Psoas muscle (tissue), 7 donors: ENCODE measurements at regions not wholly inside any gene's neighbourhood (a gene's known extent, or its start where the extent isn't known, plus 50 kb on each side); places are given as distances from the start of the nearest gene placed in this dataset.

Source experiments
- ATAC-seq, 4 donors: fragments of 200-7000 bp; cut with Tn5 transposase; one replicate each; pipeline ENCODE4 v1.9.1; 2020; ENCODE audit warnings: moderate library complexity in 3 of 4, mild to moderate bottlenecking in 2 of 4
- DNase-seq, 2 donors: peaks; one replicate each; pipeline ENCODE4 v3.0.0-alpha.2; 2020
- H3K27ac ChIP-seq: fragments of 200-600 bp; one replicate; pipeline ENCODE4 v1.8.0; 2022
- H3K27me3 ChIP-seq, 3 donors: fragments of 200-600 bp in 1 of 3; one replicate each; pipeline versions ENCODE4 v1.6.1 to v1.8.0; 2013 to 2022; ENCODE audit warnings: low read length in 2 of 3, mild to moderate bottlenecking in 2 of 3, moderate library complexity in 1 of 3; ENCODE audit not compliant: insufficient read depth in 3 of 3
- H3K36me3 ChIP-seq, 2 donors: fragments of 200-600 bp in 1 of 2; one replicate each; pipeline versions ENCODE4 v1.6.1 to v1.8.0; 2013 to 2022; ENCODE audit warnings: low read depth in 1 of 2, mild to moderate bottlenecking in 1 of 2, moderate library complexity in 1 of 2; ENCODE audit not compliant: insufficient read depth in 1 of 2
- H3K4me1 ChIP-seq: fragments of 200-600 bp; one replicate; pipeline ENCODE4 v1.8.0; 2022
- H3K4me3 ChIP-seq: fragments of 200-600 bp; one replicate; pipeline ENCODE4 v1.8.0; 2022; ENCODE audit warnings: mild to moderate bottlenecking
- H3K9me3 ChIP-seq: fragments of 200-600 bp; one replicate; pipeline ENCODE4 v1.8.0; 2022
- WGBS, 3 donors: extraction: QIAGEN DNeasy Blood & Tissue Kit; methylation state at CpG; one replicate each; pipeline versions ENCODE4 v1.1.6 to v1.1.7; 2013; 5-methylcytosine and 5-hydroxymethylcytosine counted together
- intact Hi-C, 2 donors: fragments of 100-400 bp; cut with DNase I; formaldehyde crosslinking; loops; one replicate each; pipeline versions ENCODE4 v1.11.0 to v1.14.2; 2022
- TF ChIP-seq, protein P1 (sequence below): fragments of 200-600 bp; IDR thresholded peaks from one replicate; pipeline ENCODE4 v1.8.0; 2022; ENCODE audit warnings: antibody characterized with exemption
- donor health status: healthy with polysubstance abuse.
- donor health status: DM: no; HTN: no; CAD: no; lungs with moderate emphysema.
- donor health status: Bipolar disorder and iron deficiency.
- donor health status: healthy.
- donor health status: DM: yes; HTN: yes; CAD: no.
- donor health status: DM: no; HTN: no; CAD: no.
- donor health status: DM: yes; HTN: yes; CAD: no.

- ATAC-seq (no peak), DNase-seq (no peak)
- H3K4me3 ChIP-seq: no peak overlapping the region
- no peaks in the 10 kb centered on the region for H3K9me3 ChIP-seq
- TF ChIP-seq, protein P1, sequence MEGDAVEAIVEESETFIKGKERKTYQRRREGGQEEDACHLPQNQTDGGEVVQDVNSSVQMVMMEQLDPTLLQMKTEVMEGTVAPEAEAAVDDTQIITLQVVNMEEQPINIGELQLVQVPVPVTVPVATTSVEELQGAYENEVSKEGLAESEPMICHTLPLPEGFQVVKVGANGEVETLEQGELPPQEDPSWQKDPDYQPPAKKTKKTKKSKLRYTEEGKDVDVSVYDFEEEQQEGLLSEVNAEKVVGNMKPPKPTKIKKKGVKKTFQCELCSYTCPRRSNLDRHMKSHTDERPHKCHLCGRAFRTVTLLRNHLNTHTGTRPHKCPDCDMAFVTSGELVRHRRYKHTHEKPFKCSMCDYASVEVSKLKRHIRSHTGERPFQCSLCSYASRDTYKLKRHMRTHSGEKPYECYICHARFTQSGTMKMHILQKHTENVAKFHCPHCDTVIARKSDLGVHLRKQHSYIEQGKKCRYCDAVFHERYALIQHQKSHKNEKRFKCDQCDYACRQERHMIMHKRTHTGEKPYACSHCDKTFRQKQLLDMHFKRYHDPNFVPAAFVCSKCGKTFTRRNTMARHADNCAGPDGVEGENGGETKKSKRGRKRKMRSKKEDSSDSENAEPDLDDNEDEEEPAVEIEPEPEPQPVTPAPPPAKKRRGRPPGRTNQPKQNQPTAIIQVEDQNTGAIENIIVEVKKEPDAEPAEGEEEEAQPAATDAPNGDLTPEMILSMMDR: no peak
- intact Hi-C loops: no loop called here
- 62 to 68% (median 64%) methylated on average over 2 of the region's 2 CpGs for WGBS, 3 donors
- H3K36me3 ChIP-seq: no peaks in the 10 kb centered on the region
- no peaks in the 10 kb centered on the region for H3K4me1 ChIP-seq
- no peak overlapping the region for H3K27ac ChIP-seq
- no peaks in the 10 kb centered on the region for H3K27me3 ChIP-seq
These were observed 1135.5 kb downstream of the JRKL start for GRCh38 chr11:97525273-97525672.

DNA sequence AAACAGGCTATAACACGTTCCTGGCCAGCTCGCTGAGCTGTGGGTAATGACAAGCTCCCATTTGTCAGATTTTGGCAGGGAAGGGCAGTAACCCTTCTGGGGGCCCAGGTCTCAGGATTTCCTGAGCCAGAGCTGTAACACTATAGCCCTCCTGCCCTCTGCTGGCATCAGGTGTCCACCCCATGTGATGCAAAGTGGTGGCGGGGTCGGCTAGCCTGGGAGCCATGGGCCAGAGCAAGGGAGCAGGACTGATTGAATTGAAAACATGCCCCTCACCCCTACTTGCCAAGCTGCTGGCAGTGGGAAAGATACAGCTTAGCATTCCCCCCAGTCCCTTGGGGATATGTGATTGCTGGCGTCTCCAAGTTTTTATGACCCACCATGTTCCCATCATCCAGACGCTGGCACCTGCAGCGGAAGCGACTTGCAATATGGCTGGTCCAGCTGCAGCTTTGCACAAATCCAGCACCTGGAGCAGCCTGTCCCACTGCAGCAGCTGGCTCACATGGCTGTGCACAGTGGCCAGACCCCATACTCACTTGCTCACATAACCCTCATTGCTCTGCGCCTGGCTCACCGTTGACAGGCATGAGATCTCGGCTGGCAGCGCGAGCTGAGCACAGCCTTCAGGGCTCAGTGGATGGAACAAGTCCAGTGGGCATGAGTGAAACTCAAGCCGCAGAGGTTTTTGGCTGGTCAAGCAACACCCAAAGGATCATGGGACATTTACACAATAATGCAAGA lies 1147.8 kb downstream of the JRKL start:
- no peaks in the 10 kb centered on the region for H3K4me1 ChIP-seq
- no peak for DNase-seq
- no peak overlapping the region for H3K27ac ChIP-seq
- H3K36me3 ChIP-seq: no peaks in the 10 kb centered on the region
- ATAC-seq: no peak
- H3K4me3 ChIP-seq: no peak overlapping the region
- H3K9me3 ChIP-seq: peaks cover 5% of the 10 kb centered on the region
- TF ChIP-seq, protein P1: no peak
- intact Hi-C loops: no loop called here
- WGBS, 3 donors: 87 to 93% (median 91%) methylated on average over 14 of the region's 14 CpGs
- no peaks in the 10 kb centered on the region for H3K27me3 ChIP-seq

DNA sequence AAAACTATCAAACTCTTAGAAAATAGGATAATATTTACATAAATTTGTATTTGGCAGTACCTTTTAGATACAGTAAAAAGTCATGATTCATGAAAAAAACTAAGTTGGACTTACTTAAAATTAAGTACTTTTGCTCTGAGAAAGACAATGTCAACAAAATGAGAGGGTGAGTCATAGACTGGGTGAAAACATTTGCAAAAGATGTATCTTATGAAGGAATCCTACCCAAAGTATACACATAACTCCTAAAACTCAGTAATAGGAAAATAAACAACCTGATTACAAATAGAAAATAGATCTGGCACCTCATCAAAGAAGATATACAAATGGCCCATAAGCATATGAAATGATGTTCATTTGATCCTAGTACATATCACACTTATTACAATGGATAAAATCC lies 1154.6 kb downstream of the JRKL start:
- H3K36me3 ChIP-seq: no peaks in the 10 kb centered on the region
- ATAC-seq (no peak), DNase-seq (no peak)
- H3K4me3 ChIP-seq: no peak overlapping the region
- H3K4me1 ChIP-seq: no peaks in the 10 kb centered on the region
- intact Hi-C loops: no loop called here
- H3K27me3 ChIP-seq: no peaks in the 10 kb centered on the region
- no peaks in the 10 kb centered on the region for H3K9me3 ChIP-seq
- no peak overlapping the region for H3K27ac ChIP-seq
- TF ChIP-seq, protein P1: no peak

DNA sequence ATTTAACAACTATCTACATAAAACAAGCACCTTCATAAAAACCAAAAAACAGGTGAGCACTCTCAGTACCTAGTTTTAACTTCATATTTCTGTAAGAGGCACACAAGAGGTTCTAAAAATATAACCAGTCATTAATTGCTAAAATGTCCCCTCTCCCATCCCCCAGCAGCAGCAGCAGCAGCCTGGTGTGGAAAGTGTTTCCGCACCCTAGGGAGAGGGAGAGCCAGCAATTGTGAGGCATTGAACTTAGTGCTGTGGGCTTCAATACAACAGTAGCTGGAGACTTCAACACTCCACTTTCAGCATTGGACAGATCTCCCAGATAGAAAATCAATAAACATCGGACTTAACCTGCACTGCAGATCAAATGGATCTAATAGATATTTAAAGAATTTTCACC lies 1158.5 kb downstream of the JRKL start:
- H3K27ac ChIP-seq: no peak overlapping the region
- ATAC-seq (no peak), DNase-seq (no peak)
- H3K36me3 ChIP-seq: no peaks in the 10 kb centered on the region
- intact Hi-C loops: no loop called here
- 79 to 90% (median 85%) methylated on average over 2 of the region's 2 CpGs for WGBS, 3 donors
- no peaks in the 10 kb centered on the region for H3K9me3 ChIP-seq
- TF ChIP-seq, protein P1: no peak
- no peaks in the 10 kb centered on the region for H3K4me1 ChIP-seq
- no peaks in the 10 kb centered on the region for H3K27me3 ChIP-seq
- H3K4me3 ChIP-seq: no peak overlapping the region

DNA sequence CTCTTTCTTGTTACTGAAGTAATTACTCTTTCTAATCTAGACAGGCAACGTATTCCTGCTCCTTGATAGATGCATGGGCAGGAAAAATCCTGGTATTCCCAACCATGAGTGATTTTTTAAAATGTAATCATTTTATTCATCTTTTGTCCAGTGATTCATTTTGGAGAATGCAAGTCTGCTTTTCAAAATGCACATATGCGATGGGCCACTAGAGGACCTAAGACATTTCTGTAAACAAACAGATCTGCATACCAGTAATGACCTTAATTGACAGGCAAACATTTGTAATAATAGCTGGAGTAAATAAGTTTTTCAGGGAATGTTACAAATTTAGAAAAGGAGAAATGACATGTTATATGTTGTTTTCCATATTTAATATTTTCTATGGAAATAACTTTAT lies 1167.6 kb downstream of the JRKL start:
- intact Hi-C loops: no loop called here
- TF ChIP-seq, protein P1: no peak
- no peak for ATAC-seq
- Histone ChIP-seq H3K4me1 (no peaks in the 10 kb centered on the region), H3K27me3 (no peaks in the 10 kb centered on the region), H3K4me3 (no peak overlapping the region), H3K36me3 (no peaks in the 10 kb centered on the region), H3K9me3 (no peaks in the 10 kb centered on the region), H3K27ac (no peak overlapping the region)
- DNase-seq: no peak
- WGBS, 3 donors: 75 to 82% (median 78%) methylated on average over 2 of the region's 2 CpGs
